Mucosa of rectum (tissue), 2 donors: ENCODE measurements at regions not wholly inside any gene's neighbourhood (a gene's known extent, or its start where the extent isn't known, plus 50 kb on each side); places are given as distances from the start of the nearest gene placed in this dataset.
"Not testable (repeated sequence)": the region's sequence is repeated elsewhere in the genome, so short reads cannot be mapped to it uniquely, and the experiment has no call there.

Experiments used
- H3K27ac ChIP-seq, 2 donors: one replicate each; pipeline ENCODE4 v1.7.0; 2013; ENCODE audit warnings: inconsistent platforms in 2 of 2, low read depth in 2 of 2, low read length in 2 of 2
- H3K27me3 ChIP-seq, 2 donors: one replicate each; pipeline ENCODE4 v1.7.0; 2013; ENCODE audit warnings: low read length in 2 of 2; ENCODE audit not compliant: control insufficient read depth in 2 of 2, insufficient read depth in 2 of 2
- H3K36me3 ChIP-seq, 2 donors: one replicate each; pipeline ENCODE4 v1.7.0; 2013; ENCODE audit warnings: low read length in 2 of 2; ENCODE audit not compliant: control insufficient read depth in 2 of 2, insufficient read depth in 2 of 2
- H3K4me1 ChIP-seq, 2 donors: one replicate each; pipeline ENCODE4 v1.7.0; 2013; ENCODE audit warnings: low read length in 2 of 2, mild to moderate bottlenecking in 1 of 2; ENCODE audit not compliant: control insufficient read depth in 2 of 2, insufficient read depth in 2 of 2
- H3K4me3 ChIP-seq, 2 donors: one replicate each; pipeline ENCODE4 v1.7.0; 2013; ENCODE audit warnings: low read length in 2 of 2
- H3K9ac ChIP-seq, 2 donors: one replicate each; pipeline ENCODE4 v1.7.0; 2013; ENCODE audit warnings: low read length in 2 of 2, low read depth in 1 of 2, mild to moderate bottlenecking in 1 of 2
- H3K9me3 ChIP-seq, 2 donors: one replicate each; pipeline ENCODE4 v1.7.0; 2013; ENCODE audit warnings: low read length in 2 of 2; ENCODE audit not compliant: control insufficient read depth in 2 of 2
- donor health status: healthy.
- donor health status: Normal muscosa, but diverticular disease.

GRCh38 chr12:91243177-91243576 is 60.6 kb upstream of the DCN start:
- not testable (repeated sequence) for H3K27me3 ChIP-seq, H3K4me3 ChIP-seq, H3K9me3 ChIP-seq, H3K4me1 ChIP-seq, H3K27ac ChIP-seq, H3K36me3 ChIP-seq, H3K9ac ChIP-seq

- H3K36me3 ChIP-seq = no peaks in the 10 kb centered on the region
- H3K9me3 ChIP-seq = no peaks in the 10 kb centered on the region
- H3K9ac ChIP-seq = no peak overlapping the region
- H3K27me3 ChIP-seq = no peaks in the 10 kb centered on the region
- H3K4me3 ChIP-seq = no peak overlapping the region
- no peaks in the 10 kb centered on the region for H3K4me1 ChIP-seq
- H3K27ac ChIP-seq = no peak overlapping the region
Measured at GRCh38 chr12:91241756-91242155, 59.1 kb upstream of the DCN start.

- Histone ChIP-seq H3K4me3 (no peak overlapping the region), H3K9me3 (no peaks in the 10 kb centered on the region), H3K27me3 (no peaks in the 10 kb centered on the region), H3K9ac (no peak overlapping the region), H3K4me1 (no peaks in the 10 kb centered on the region), H3K36me3 (no peaks in the 10 kb centered on the region), H3K27ac (no peak overlapping the region)
Measured at GRCh38 chr12:91240386-91241095, 57.9 kb upstream of the DCN start.

- Histone ChIP-seq H3K27me3 (no peaks in the 10 kb centered on the region), H3K27ac (no peak overlapping the region), H3K36me3 (no peaks in the 10 kb centered on the region), H3K4me1 (no peaks in the 10 kb centered on the region), H3K9me3 (no peaks in the 10 kb centered on the region), H3K9ac (no peak overlapping the region), H3K4me3 (no peak overlapping the region)
Measured at GRCh38 chr12:91239481-91239880, 56.9 kb upstream of the DCN start.
